ENCODE measurements at regions not wholly inside any gene's neighbourhood (a gene's known extent, or its start where the extent isn't known, plus 50 kb on each side); places are given as distances from the start of the nearest gene placed in this dataset.
"Not testable (repeated sequence)": the region's sequence is repeated elsewhere in the genome, so short reads cannot be mapped to it uniquely, and the experiment has no call there.

- no peak for DNase-seq (ENCODE audit: low read depth)
- in situ Hi-C loops (cut with HindIII; ENCODE audit: low sequenced_read_pairs), result loop anchor here (25.0 kb wide), 1 partner anchor 192 kb away; the partner anchor contains the start of gene CDK6
- TF ChIP-seq, protein P1, sequence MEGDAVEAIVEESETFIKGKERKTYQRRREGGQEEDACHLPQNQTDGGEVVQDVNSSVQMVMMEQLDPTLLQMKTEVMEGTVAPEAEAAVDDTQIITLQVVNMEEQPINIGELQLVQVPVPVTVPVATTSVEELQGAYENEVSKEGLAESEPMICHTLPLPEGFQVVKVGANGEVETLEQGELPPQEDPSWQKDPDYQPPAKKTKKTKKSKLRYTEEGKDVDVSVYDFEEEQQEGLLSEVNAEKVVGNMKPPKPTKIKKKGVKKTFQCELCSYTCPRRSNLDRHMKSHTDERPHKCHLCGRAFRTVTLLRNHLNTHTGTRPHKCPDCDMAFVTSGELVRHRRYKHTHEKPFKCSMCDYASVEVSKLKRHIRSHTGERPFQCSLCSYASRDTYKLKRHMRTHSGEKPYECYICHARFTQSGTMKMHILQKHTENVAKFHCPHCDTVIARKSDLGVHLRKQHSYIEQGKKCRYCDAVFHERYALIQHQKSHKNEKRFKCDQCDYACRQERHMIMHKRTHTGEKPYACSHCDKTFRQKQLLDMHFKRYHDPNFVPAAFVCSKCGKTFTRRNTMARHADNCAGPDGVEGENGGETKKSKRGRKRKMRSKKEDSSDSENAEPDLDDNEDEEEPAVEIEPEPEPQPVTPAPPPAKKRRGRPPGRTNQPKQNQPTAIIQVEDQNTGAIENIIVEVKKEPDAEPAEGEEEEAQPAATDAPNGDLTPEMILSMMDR (IDR thresholded peaks at IDR 0.05; ENCODE audit: low read depth, low read length, missing control alignments), result no peak
- H3K4me3 ChIP-seq (ENCODE audit: low read depth, low read length), result no peak overlapping the region
These were observed 88.7 kb downstream of the SAMD9 start for GRCh38 chr7:93029056-93029455.

- TF ChIP-seq, protein P1 (IDR thresholded peaks at IDR 0.05; ENCODE audit: low read depth, low read length, missing control alignments), result no peak
- no peak overlapping the region for H3K4me3 ChIP-seq (ENCODE audit: low read depth, low read length)
- DNase-seq (ENCODE audit: low read depth), result no peak
- in situ Hi-C loops (cut with HindIII; ENCODE audit: low sequenced_read_pairs), result loop anchor here (25.0 kb wide), 1 partner anchor 191 kb away; the partner anchor contains the start of gene CDK6
These were observed 89.2 kb downstream of the SAMD9 start for GRCh38 chr7:93028610-93029009.

GRCh38 chr7:93027044-93027443 is 90.7 kb downstream of the SAMD9 start:
- in situ Hi-C loops (cut with HindIII; ENCODE audit: low sequenced_read_pairs), result loop anchor here (25.0 kb wide), 1 partner anchor 190 kb away; the partner anchor contains the start of gene CDK6
- DNase-seq (ENCODE audit: low read depth), result no peak
- TF ChIP-seq, protein P1 (IDR thresholded peaks at IDR 0.05; ENCODE audit: low read depth, low read length, missing control alignments), result no peak
- no peak overlapping the region for H3K4me3 ChIP-seq (ENCODE audit: low read depth, low read length)

DNA sequence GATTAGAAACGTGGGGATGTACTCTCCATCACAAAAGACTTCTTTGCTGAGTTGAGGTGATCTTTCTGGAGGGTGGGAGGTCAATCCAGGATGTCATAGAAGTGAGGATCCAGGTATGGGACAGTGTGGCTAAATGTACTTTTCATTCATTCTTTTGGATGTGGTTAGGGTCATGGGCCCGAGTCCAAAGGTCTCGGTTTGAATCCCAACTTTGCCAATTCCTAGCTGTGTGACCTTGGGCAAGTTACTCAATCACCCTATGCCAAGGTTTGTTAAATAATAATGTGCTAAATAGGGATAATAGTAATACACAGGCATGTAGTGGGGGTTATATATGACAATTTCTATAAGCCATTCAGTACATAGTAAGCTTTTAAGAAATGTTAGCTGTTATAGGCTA is 91.4 kb downstream of the SAMD9 start:
- TF ChIP-seq, protein P1 (IDR thresholded peaks at IDR 0.05; ENCODE audit: low read depth, low read length, missing control alignments), result no peak
- DNase-seq (ENCODE audit: low read depth), result no peak
- in situ Hi-C loops (cut with HindIII; ENCODE audit: low sequenced_read_pairs), result loop anchor here (25.0 kb wide), 1 partner anchor 189 kb away; the partner anchor contains the start of gene CDK6
- H3K4me3 ChIP-seq (ENCODE audit: low read depth, low read length), result no peak overlapping the region

DNA sequence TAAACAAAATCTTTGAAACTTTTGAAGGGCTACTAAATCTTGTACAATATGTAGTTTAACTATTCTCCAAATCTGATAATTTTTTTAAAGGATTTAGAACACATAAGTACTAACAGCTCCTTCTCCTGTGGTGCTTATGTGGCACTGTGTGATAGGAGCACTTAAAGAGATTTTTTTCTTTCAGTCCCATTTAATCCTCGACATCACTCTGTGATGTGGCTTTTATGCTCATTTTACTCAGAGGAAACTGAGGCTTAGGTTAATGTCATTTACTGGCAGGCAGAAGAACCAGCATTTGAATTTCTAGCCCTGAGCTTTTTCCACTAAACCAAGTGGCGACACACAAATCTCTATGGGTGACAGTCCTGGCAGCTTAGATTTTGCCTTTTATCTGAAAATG is 92.4 kb downstream of the SAMD9 start:
- TF ChIP-seq, protein P1 (IDR thresholded peaks at IDR 0.05; ENCODE audit: low read depth, low read length, missing control alignments), result no peak
- in situ Hi-C loops (cut with HindIII; ENCODE audit: low sequenced_read_pairs), result loop anchor here (25.0 kb wide), 1 partner anchor 188 kb away; the partner anchor contains the start of gene CDK6
- no peak for DNase-seq (ENCODE audit: low read depth)
- no peak overlapping the region for H3K4me3 ChIP-seq (ENCODE audit: low read depth, low read length)

- in situ Hi-C loops (cut with HindIII; ENCODE audit: low sequenced_read_pairs); H3K4me3 ChIP-seq (ENCODE audit: low read depth, low read length); DNase-seq (ENCODE audit: low read depth): not testable (repeated sequence)
These were observed 94.8 kb downstream of the SAMD9 start for GRCh38 chr7:93022931-93023478.

DNA sequence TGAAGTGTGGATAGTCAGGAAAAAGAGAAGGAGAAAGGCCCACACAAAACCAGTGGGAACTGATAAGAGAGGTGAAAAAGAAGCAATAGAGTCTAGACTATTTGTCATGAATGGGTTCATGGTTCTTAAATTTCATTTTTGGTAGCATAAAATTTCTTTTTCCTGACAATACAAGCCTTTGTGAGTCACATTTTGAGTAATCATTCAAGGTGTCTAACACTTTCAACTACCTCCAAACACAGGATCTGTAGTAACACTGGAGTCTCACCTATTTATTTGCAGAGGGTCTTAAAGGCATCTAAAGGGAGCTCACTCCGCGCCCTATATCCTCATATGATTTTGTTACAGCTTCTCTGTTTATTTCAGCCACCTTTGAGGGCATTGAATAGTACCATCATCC is 96.0 kb downstream of the SAMD9 start:
- no peak overlapping the region for H3K4me3 ChIP-seq (ENCODE audit: low read depth, low read length)
- TF ChIP-seq, protein P1 (IDR thresholded peaks at IDR 0.05; ENCODE audit: low read depth, low read length, missing control alignments), result no peak
- in situ Hi-C loops (cut with HindIII; ENCODE audit: low sequenced_read_pairs), result no loop called here
- DNase-seq (ENCODE audit: low read depth), result no peak
